Activated CD4-positive, CD25-positive, alpha-beta regulatory T cell treated with anti-CD3 and anti-CD28 coated beads, Interleukin-2, amount 50 U/mL, for 24 hours (primary cell): ENCODE measurements at regions not wholly inside any gene's neighbourhood (a gene's known extent, or its start where the extent isn't known, plus 50 kb on each side); places are given as distances from the start of the nearest gene placed in this dataset.
"Not testable (repeated sequence)": the region's sequence is repeated elsewhere in the genome, so short reads cannot be mapped to it uniquely, and the experiment has no call there.

Experiments used
- ATAC-seq, 2 donors: fragments of 150-1000 bp; cut with Tn5 transposase; one replicate each; pipeline ENCODE4 v1.10.0; 2021; ENCODE audit warnings: mild to moderate bottlenecking in 1 of 2, moderate library complexity in 1 of 2

GRCh38 chr2:113337809-113338208, 59.1 kb upstream of the PAX8 start:
- ATAC-seq, result no peak

- ATAC-seq, result not testable (repeated sequence)
These were observed 57.3 kb upstream of the PAX8 start for GRCh38 chr2:113336040-113336439.

- no peak for ATAC-seq
These were observed 55.4 kb upstream of the PAX8 start for GRCh38 chr2:113334147-113334546.

GRCh38 chr2:113333735-113334134, 55.0 kb upstream of the PAX8 start:
- not testable (repeated sequence) for ATAC-seq

- peak in 1 of 2 donors; percentile 20 for ATAC-seq
These were observed 51.5 kb upstream of the PAX8 start for GRCh38 chr2:113330060-113330767.

- not testable (repeated sequence) for ATAC-seq
These were observed 50.3 kb upstream of the PAX8 start for GRCh38 chr2:113328973-113329372.

GRCh38 chr2:113328572-113328971, 49.9 kb upstream of the PAX8 start:
- peak; percentile 34 to 35 for ATAC-seq
